Astrocyte (in vitro differentiated cells and primary cell): ENCODE measurements at regions not wholly inside any gene's neighbourhood (a gene's known extent, or its start where the extent isn't known, plus 50 kb on each side); places are given as distances from the start of the nearest gene placed in this dataset.

Experiments
- EZH2 ChIP-seq: IDR thresholded peaks from 2 replicates; pipeline ENCODE4 v1.6.1; 2012; ENCODE audit warnings: mild to moderate bottlenecking, low read length, inconsistent platforms; ENCODE audit not compliant: insufficient read depth
- TF ChIP-seq, protein P1 (sequence below): IDR thresholded peaks from 2 replicates; pipeline ENCODE4 v1.5.1; 2011; ENCODE audit warnings: low read depth, mild to moderate bottlenecking, inconsistent platforms, low read length, moderate library complexity; ENCODE audit not compliant: insufficient read depth

DNA sequence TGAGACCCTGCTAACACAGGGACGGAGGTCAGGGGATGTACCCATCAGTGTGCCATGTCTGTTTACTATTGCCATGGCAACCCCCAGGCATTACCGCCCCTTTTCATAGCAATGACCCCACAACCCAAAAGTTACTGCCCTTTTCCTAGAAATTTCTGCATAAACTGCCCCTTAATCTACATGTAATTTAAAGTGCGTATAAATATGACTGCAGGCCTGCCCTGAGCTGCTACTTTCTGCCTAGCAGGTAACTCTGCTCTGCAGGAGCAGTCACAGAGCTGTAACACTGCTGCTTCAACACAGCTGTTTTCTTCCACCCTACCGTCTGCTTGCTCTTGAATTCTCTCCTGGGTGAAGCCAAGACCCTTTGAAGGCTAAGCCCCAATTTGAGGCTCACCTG lies 57.1 kb upstream of the RPS6KA2 start:
- TF ChIP-seq, protein P1, sequence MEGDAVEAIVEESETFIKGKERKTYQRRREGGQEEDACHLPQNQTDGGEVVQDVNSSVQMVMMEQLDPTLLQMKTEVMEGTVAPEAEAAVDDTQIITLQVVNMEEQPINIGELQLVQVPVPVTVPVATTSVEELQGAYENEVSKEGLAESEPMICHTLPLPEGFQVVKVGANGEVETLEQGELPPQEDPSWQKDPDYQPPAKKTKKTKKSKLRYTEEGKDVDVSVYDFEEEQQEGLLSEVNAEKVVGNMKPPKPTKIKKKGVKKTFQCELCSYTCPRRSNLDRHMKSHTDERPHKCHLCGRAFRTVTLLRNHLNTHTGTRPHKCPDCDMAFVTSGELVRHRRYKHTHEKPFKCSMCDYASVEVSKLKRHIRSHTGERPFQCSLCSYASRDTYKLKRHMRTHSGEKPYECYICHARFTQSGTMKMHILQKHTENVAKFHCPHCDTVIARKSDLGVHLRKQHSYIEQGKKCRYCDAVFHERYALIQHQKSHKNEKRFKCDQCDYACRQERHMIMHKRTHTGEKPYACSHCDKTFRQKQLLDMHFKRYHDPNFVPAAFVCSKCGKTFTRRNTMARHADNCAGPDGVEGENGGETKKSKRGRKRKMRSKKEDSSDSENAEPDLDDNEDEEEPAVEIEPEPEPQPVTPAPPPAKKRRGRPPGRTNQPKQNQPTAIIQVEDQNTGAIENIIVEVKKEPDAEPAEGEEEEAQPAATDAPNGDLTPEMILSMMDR = no peak
- no peak for TF ChIP-seq EZH2
